ENCODE measurements at regions not wholly inside any gene's neighbourhood (a gene's known extent, or its start where the extent isn't known, plus 50 kb on each side); places are given as distances from the start of the nearest gene placed in this dataset.

DNA sequence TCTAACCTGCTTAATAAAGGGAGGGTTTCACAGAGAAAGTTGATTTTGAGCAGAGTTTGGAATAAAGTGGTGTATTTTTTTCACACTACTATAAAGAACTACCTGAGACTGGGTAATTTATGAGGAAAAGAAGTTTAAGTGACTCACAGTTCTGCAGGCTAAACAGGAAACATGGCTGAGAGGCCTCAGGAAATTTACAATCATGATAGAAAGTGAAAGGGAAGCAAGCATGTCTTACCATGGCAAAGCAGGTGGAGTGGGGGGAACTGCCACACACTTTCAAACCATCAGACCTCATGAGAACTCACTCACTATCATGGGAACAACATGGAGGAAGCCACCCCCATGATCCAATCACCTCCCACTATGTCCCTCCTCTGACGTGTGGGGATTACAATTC, 546.7 kb downstream of the EPHA4 start:
- TF ChIP-seq TAF1 (IDR thresholded peaks at IDR 0.05; ENCODE audit: low read depth, low read length) (no peak), POLR2AphosphoS5 (IDR thresholded peaks at IDR 0.05; ENCODE audit: low read depth, low read length) (no peak)
